RPMI7951 (cell line): ENCODE measurements at regions not wholly inside any gene's neighbourhood (a gene's known extent, or its start where the extent isn't known, plus 50 kb on each side); places are given as distances from the start of the nearest gene placed in this dataset.
A peak's percentile ranks its signal among the peaks of the same experiment; 100 is the strongest.

Source experiments
- DNase-seq: peaks from one replicate; pipeline ENCODE4 v3.0.0-alpha.2; 2012; ENCODE audit warnings: low read depth

- DNase-seq = no peak
These were observed 77.0 kb upstream of the SPRY1 start for GRCh38 chr4:123319639-123320038.

DNA sequence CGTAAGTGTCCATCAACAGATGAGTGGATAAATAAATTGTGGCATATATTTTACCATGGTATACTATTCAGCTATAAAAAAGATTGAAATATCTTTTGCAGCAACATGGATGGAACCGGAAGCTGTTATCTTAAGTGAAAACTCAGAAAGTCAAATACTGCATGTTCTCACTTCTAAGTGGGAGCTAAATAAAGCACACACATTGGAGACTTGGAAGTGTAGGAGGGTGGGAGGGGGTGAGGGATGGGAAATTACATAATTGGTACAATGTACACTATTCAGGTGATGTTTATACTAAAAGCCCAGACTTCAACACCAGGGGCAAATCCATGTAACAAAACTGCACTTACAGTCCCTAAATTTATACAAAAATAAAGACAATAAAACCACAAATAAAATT, 72.6 kb upstream of the SPRY1 start:
- no peak for DNase-seq

- peak; percentile 38 for DNase-seq
These were observed 71.3 kb upstream of the SPRY1 start for GRCh38 chr4:123325241-123325681.

- DNase-seq = no peak
These were observed 69.2 kb upstream of the SPRY1 start for GRCh38 chr4:123327346-123327745.

DNA sequence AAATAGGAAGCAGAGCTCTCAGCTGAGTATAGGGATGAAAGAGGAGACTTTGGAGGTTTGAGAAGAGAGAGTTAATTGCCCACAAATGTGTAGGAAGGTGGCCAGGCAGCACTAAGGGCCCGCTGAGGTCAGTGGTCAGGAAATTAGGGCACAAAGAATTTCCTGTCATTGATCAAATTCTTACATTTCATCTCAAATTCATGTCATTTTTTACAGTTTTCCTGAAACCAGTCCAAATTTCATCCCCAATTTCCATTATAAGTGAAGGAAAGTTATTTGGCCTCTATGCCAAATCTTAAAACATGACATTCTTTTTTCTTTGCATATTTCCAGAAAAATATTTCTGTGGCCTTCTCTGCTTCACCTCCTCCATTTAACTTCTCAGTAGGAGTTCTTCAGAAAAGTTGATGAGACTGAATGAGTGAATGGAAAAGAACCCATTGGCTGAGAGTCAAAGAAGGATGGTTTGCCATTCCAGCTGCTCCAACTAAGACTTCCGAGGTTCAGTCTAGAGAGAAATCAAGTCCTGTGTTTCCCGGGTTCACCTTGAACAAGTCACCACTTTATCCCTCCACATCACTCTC, 68.7 kb upstream of the SPRY1 start:
- no peak for DNase-seq

DNA sequence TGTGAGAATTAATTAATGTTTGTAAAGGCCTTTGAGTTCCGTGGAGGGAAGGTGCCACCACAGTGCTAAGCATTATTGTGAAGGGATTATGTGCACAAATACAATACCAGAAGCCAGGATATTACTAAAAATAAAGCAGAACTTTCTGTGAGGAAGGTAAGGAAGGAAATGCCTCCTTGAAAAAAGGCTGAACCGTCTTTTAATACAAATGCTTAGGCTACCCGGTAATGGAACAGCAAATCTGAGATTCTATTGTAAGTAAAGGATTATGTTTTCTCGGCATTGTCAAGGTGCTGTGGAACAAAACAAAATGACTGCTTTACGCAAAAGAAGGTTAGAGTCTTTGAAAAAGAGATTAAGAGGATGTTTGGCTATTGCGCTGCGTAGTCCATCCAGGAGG, 57.9 kb upstream of the SPRY1 start:
- no peak for DNase-seq

- DNase-seq = no peak
These were observed 56.9 kb upstream of the SPRY1 start for GRCh38 chr4:123339507-123340380.

DNA sequence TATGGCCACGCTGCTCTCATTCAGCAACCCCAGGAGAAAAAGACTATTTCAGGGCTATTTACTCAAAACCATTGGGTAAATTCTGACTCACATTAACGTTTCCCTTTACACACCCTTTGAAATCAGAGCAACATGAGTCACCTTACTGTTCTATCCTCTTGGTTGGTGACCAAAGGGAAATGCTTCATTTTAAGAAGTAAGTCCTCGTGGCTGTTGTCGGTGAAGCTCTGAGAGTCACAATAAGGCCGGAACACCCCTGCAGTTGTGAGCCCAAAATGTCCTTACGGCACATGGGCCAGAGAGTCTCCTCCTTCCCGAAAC, 56.3 kb upstream of the SPRY1 start:
- DNase-seq = peak; percentile 86

DNA sequence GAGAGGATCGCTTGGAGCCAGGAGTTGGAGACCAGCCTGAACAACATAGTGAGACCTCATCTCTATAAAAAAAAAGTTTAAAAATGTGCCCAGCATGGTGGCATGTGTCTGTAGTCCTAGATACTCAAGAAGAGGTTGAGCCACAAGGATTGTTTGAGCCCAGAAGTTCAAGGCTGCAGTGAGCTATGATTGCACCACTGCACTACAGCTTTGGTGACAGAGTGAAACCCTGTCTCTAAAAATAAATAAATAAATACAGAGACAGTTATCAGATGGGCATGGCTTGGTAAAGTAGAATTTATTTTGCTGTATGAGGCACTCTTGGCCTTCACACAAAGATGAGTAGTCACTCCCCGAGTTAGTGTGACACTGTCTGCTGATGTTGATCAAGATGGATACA, 54.1 kb upstream of the SPRY1 start:
- no peak for DNase-seq

DNA sequence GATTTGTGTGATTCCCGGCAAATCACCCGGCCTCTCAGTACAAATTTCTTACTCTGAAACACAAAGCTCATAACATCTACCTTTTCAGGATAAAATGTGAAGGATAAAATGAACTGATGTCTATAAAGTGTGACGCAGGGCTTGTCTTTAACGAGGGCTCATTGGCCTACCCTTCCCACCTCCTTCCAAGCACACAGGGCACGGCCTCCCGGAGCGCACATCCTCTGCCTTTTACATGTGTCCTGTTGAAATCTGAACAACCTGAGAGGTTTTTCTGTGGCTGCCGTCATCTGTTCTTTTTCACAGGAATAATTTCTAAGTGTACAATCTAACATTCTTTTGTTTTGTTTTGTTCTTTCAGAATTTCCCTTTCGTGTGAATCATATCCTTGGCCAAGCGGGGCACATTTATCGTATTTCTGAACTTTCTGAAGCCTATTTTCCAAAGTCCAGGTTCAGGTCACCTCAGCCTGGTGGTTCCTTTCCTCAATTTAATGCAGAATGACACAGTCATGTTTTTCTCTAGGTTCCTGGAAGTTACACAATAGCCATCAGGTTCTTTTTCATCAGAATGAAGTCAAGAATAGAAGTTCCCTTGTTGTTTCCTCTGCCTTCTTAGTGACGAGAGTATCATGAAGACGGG, 53.1 kb upstream of the SPRY1 start:
- no peak for DNase-seq

GRCh38 chr4:123345137-123345934, 51.3 kb upstream of the SPRY1 start:
- DNase-seq = no peak

DNA sequence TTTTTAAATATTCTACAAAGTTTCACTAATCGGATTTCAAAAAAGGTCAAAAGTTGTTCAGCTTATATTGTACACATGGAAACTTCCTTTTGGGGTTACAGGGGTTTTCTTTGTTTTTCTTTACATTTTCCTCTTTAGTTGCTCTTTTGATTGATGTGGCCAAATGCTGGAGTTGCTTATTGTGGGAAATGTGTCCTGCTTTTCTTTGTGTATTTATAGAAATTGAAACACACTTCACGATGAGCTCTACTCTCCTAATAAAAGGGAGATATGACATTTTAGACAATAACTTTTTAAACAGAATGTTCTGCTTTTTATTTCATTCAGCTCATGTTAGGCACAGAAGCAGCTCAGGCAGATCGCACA, 50.7 kb upstream of the SPRY1 start:
- DNase-seq = no peak

GRCh38 chr4:123346330-123346940, 50.2 kb upstream of the SPRY1 start:
- no peak for DNase-seq
